COLO829 (cell line): ENCODE measurements at regions not wholly inside any gene's neighbourhood (a gene's known extent, or its start where the extent isn't known, plus 50 kb on each side); places are given as distances from the start of the nearest gene placed in this dataset.

Experiments
- DNase-seq: peaks from one replicate; pipeline ENCODE4 v3.0.0; 2012; ENCODE audit warnings: low spot score

- DNase-seq, result no peak
These were observed 183.9 kb upstream of the MCHR2 start for GRCh38 chr6:100177956-100178355.

- no peak for DNase-seq
These were observed 183.1 kb upstream of the MCHR2 start for GRCh38 chr6:100176951-100177710.

- peak; percentile 2 for DNase-seq
These were observed 182.4 kb upstream of the MCHR2 start for GRCh38 chr6:100176311-100176950.

GRCh38 chr6:100175814-100176310 lies 181.8 kb upstream of the MCHR2 start:
- no peak for DNase-seq

- no peak for DNase-seq
These were observed 179.2 kb upstream of the MCHR2 start for GRCh38 chr6:100173211-100173610.

GRCh38 chr6:100172322-100172713 lies 178.3 kb upstream of the MCHR2 start:
- no peak for DNase-seq

- no peak for DNase-seq
These were observed 177.7 kb upstream of the MCHR2 start for GRCh38 chr6:100171533-100172321.

GRCh38 chr6:100168148-100168547 lies 174.1 kb upstream of the MCHR2 start:
- DNase-seq, result no peak

GRCh38 chr6:100167585-100167984 lies 173.6 kb upstream of the MCHR2 start:
- no peak for DNase-seq

GRCh38 chr6:100166956-100167355 lies 172.9 kb upstream of the MCHR2 start:
- DNase-seq, result no peak

GRCh38 chr6:100165442-100165841 lies 171.4 kb upstream of the MCHR2 start:
- no peak for DNase-seq

GRCh38 chr6:100163035-100163434 lies 169.0 kb upstream of the MCHR2 start:
- no peak for DNase-seq

- DNase-seq, result no peak
These were observed 167.9 kb upstream of the MCHR2 start for GRCh38 chr6:100161782-100162365.

GRCh38 chr6:100160930-100161329 lies 166.9 kb upstream of the MCHR2 start:
- no peak for DNase-seq

- DNase-seq, result no peak
These were observed 161.1 kb upstream of the MCHR2 start for GRCh38 chr6:100155141-100155540.

GRCh38 chr6:100153636-100154275 lies 159.7 kb upstream of the MCHR2 start:
- no peak for DNase-seq

GRCh38 chr6:100152201-100152600 lies 158.2 kb upstream of the MCHR2 start:
- DNase-seq, result no peak

GRCh38 chr6:100144991-100145390 lies 151.0 kb upstream of the MCHR2 start:
- DNase-seq, result no peak

GRCh38 chr6:100138346-100139022 lies 144.5 kb upstream of the MCHR2 start:
- no peak for DNase-seq

GRCh38 chr6:100137759-100138158 lies 143.7 kb upstream of the MCHR2 start:
- DNase-seq, result no peak

GRCh38 chr6:100136590-100136989 lies 142.6 kb upstream of the MCHR2 start:
- no peak for DNase-seq
